HG02884 (cell line): ENCODE measurements at regions not wholly inside any gene's neighbourhood (a gene's known extent, or its start where the extent isn't known, plus 50 kb on each side); places are given as distances from the start of the nearest gene placed in this dataset.

ENCODE experiments used
- ATAC-seq: cut with Tn5 transposase; IDR thresholded peaks from one replicate; pipeline ENCODE4 v1.9.1; 2021; ENCODE audit warnings: mild to moderate bottlenecking, moderate library complexity; ENCODE audit not compliant: unreplicated experiment

- no peak for ATAC-seq
Measured at GRCh38 chr18:40860189-40860588, 1094.8 kb upstream of the PIK3C3 start.

- no peak for ATAC-seq
Measured at GRCh38 chr18:40855661-40856060, 1099.4 kb upstream of the PIK3C3 start.

- ATAC-seq, result no peak
Measured at GRCh38 chr18:40852406-40852805, 1102.6 kb upstream of the PIK3C3 start.

GRCh38 chr18:40851014-40851429, 1104.0 kb upstream of the PIK3C3 start:
- ATAC-seq, result no peak

- no peak for ATAC-seq
Measured at GRCh38 chr18:40849886-40850285, 1105.1 kb upstream of the PIK3C3 start.

GRCh38 chr18:40841467-40841866, 1113.6 kb upstream of the PIK3C3 start:
- ATAC-seq, result no peak

- no peak for ATAC-seq
Measured at GRCh38 chr18:40841063-40841462, 1114.0 kb upstream of the PIK3C3 start.

- ATAC-seq, result no peak
Measured at GRCh38 chr18:40832362-40832761, 1122.7 kb upstream of the PIK3C3 start.

GRCh38 chr18:40824291-40824690, 1130.7 kb upstream of the PIK3C3 start:
- ATAC-seq, result no peak

- no peak for ATAC-seq
Measured at GRCh38 chr18:40821596-40822243, 1133.3 kb upstream of the PIK3C3 start.

- ATAC-seq, result no peak
Measured at GRCh38 chr18:40812981-40813515, 1142.0 kb upstream of the PIK3C3 start.

GRCh38 chr18:40810372-40810771, 1144.7 kb upstream of the PIK3C3 start:
- no peak for ATAC-seq

- no peak for ATAC-seq
Measured at GRCh38 chr18:40789286-40789685, 1165.7 kb upstream of the PIK3C3 start.

- no peak for ATAC-seq
Measured at GRCh38 chr18:40782453-40783130, 1172.4 kb upstream of the PIK3C3 start.

- ATAC-seq, result no peak
Measured at GRCh38 chr18:40769786-40770185, 1185.2 kb upstream of the PIK3C3 start.

- ATAC-seq, result no peak
Measured at GRCh38 chr18:40760251-40760650, 1194.8 kb upstream of the PIK3C3 start.

- no peak for ATAC-seq
Measured at GRCh38 chr18:40754477-40754876, 1200.6 kb upstream of the PIK3C3 start.

- ATAC-seq, result no peak
Measured at GRCh38 chr18:40752316-40752715, 1202.7 kb upstream of the PIK3C3 start.

GRCh38 chr18:40751186-40751585, 1203.8 kb upstream of the PIK3C3 start:
- ATAC-seq, result no peak

GRCh38 chr18:40739029-40739428, 1216.0 kb upstream of the PIK3C3 start:
- ATAC-seq, result no peak

GRCh38 chr18:40738321-40738880, 1216.6 kb upstream of the PIK3C3 start:
- ATAC-seq, result no peak

GRCh38 chr18:40708726-40709125, 1246.3 kb upstream of the PIK3C3 start:
- no peak for ATAC-seq
